HUDEP-2 (cell line): ENCODE measurements at regions not wholly inside any gene's neighbourhood (a gene's known extent, or its start where the extent isn't known, plus 50 kb on each side); places are given as distances from the start of the nearest gene placed in this dataset.

Experiments
- DNase-seq, 76 experiments: peaks; one replicate each; lab custom pipeline; 2025; ENCODE audit not compliant: unreplicated experiment in 76 of 76; lab: John Stamatoyannopoulos, UW

DNA sequence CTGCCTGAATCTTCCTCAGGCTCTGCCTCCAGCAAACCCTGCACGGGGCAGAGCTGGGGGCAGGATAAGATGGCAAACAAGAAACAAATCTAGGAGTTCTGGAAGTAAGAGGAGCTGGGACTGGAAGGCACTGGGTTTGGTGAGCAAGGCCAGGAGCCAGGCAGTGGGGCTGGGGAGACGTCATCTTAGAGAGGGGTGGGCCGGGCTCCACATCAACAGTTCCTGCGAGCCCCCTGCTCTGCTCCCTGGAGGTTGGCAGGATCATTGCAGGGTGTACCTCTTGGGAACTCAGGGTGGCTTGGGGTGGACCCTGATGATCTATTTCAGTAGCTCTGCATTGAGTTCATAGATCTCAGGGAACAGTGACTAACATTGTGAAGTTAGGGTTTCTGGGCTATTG lies 87.3 kb upstream of the PRR23E start:
- no peak for DNase-seq

DNA sequence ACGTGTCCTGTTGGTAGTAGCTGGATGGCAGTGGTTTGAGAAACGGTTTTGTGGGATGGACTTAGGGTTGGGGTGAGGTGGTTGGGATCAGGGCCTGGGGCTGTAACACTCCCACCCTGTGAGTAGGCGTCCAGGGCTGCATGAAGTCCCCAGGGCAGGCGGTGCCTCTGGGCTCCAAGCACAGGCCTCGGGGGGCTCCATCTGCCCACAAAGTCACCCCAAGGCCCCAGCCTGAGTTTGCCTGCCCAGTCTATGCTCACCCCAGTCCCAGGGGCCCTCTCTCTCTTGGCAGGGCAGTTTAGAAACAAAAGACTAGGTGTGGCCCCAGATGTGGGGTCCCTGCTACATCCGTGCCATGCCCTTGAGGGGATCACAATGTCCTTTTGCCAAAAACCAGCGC lies 86.9 kb upstream of the PRR23E start:
- DNase-seq: no peak

DNA sequence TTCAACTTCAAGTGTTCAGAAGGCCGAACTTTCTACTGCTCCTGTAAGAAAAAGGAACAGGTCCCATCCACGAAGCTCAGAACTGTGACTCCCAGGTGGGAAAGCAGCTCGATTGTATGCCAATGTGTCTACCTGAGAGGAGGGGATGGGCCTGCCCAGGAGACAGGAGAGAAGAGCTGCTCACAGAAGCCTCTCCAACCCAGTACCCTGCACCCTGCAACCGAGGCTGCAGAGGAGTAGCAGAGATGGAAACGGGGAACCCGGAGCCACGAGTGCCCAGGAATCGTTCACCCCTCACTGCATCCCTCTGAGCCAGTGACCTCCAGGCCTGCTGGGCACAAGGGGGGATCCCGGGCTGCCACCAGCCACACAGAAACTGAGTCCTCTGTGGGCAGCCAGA lies 86.5 kb upstream of the PRR23E start:
- no peak for DNase-seq

DNA sequence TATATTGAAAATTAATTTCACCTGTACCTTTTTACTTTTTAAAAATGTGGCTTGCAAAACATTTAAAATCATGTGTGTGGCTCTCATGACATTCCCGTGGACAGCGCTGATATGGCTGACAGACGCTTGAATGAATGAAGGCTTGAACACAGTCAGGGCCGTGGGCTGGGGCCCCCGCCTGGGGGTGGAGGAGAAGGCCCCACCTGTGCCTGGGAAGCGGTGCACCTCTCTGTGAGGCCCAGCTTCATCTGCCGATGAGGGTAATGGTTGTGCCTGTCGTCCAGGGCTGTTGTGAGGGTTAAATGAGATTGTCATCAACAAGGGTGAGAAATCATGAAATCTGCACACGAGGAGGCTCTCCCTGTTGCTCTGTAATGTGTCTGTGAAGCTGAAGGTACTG lies 85.9 kb upstream of the PRR23E start:
- DNase-seq: no peak

DNA sequence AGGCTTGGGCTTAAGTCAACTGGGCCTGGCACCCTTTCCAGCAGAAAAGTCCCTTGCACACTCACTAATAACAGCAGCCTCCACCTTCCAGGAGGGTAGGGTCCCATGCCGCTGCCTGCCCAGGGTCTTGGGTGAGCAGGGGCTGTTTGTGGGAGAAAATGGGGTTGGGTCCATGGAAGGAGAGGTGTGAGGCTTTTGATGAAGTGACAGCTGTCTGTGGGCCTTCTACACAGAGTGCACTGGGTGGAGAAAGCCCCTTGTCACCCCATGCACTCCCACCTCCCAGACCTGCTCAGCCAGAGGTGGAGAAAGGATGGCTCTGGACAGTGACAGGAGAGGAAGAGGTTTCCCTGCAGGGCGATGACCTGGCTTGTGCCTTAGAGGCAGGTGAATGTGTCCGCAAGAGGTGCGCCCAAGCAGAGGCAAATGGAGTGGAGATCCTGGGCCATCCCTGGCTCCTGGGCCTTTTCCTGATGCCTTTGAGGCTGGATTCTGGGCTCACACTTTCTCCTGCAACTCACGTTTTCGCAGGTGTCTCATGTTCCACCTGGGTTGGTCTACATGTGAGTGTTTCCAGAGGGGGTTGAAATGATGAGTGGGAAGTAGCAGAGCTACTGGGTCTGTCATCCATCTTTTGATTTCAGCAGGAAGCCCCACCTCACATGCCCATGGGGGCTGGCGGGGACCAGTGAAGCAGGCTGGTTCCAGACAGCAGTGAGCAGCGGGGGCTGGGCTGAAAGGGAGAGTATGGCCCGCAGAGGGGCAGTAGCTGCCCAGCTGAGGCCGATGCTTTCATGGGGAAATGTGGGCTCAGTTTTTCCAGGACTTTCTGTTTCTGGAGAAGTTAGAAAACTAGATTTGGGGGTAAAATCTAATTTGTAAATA lies 85.2 kb upstream of the PRR23E start:
- no peak for DNase-seq

DNA sequence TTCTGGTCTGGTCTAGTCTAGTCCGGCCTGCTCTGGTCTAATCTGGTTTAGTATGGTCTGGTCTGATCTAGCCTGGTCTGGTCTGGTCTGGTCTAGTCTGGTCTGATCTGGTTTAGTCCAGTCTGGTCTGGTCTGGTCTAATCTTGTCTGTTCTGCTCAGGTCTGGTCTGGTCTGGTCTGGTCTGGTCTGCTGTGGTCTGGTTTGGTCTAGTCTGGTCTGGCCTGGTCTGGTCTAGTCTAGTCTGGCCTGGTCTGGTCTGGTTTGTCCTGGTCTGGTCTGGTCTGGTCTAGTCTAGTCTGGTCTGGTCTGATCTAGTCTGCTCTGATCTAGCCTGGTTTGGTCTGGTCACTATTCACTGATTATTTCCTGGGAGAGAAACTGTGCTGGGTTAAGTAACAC lies 84.1 kb upstream of the PRR23E start:
- no peak for DNase-seq

DNA sequence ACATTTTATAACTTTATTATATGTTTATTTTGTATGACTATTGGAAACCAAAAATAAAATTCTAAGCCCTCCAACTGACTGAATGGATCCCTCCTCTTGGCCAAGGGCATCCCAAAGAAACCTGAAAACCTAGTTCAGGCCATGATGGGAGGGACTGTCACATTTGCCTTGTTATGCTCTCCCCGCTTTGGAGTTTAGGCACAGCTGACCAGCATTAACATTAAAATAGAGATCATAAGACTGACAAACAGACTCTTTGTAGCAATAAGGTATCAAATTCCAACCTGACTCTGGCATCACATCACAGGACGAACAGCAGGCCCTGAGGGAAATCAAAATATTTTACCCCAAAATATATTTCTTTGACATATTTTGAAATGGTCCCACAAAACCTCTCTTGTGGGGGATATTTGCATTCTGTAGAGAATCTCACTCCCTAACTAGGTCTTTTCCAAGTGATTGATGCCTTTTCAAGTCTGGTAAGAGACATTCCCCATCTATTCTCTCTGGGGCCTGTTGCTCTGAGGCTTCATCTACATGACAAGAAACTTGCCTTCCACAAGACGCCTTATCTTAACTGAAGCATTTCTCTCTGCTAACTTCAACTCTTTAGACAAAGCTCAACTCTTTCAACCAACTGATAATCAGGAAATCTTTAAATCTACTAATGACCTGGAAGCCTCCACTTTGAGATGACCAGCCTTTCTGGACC lies 81.8 kb upstream of the PRR23E start:
- DNase-seq: no peak

DNA sequence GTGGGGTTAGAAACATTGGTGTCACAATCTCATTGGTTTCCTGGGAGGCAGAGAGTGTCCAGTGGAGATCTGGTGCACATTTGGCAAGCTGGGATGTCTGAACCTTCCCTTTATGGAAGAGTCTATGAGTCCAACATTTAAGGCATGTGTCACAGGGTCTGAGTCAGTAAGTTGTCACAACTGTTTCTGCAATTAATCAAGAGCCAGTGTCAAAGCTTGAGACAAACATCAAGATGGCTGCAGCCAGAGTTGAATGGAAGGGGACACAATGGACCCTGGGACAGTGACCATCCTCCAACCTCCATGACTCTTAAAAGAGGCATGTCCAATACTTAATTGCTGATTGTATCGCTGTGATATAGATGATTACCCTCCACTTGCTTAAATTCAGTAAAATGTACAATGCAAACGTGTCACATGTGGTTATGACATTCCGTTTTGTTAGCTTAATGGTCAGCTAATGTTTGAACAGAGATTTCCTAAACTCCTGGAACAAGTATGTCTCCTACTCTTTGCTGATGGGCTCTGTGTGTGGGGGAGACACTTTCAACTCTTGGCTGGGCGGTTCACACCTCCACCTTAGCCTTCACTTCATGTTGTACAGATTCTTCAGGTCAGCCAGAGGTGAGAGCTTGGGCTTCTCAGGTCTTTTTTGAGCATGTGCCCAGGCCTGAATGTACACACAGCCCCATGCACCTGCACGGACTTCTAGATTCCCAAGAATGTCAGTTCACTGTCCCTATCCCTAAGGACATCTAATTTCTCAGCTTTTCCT lies 79.9 kb upstream of the PRR23E start:
- no peak for DNase-seq

DNA sequence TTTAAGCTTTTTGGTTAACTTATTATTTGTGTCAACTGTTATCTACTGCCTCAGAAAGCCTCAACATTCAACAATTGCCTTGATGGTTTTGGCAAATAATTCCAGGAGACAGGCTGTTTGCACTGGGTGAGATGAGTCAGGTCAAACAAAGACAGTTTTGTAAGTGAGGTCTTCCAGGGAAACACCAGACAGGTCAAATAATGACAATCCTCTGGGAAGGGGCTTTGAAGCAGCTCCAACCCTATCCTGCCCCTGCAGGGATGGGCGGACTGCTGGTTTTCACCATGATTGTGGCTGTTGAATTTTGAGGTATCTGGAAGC lies 79.4 kb upstream of the PRR23E start:
- no peak for DNase-seq

DNA sequence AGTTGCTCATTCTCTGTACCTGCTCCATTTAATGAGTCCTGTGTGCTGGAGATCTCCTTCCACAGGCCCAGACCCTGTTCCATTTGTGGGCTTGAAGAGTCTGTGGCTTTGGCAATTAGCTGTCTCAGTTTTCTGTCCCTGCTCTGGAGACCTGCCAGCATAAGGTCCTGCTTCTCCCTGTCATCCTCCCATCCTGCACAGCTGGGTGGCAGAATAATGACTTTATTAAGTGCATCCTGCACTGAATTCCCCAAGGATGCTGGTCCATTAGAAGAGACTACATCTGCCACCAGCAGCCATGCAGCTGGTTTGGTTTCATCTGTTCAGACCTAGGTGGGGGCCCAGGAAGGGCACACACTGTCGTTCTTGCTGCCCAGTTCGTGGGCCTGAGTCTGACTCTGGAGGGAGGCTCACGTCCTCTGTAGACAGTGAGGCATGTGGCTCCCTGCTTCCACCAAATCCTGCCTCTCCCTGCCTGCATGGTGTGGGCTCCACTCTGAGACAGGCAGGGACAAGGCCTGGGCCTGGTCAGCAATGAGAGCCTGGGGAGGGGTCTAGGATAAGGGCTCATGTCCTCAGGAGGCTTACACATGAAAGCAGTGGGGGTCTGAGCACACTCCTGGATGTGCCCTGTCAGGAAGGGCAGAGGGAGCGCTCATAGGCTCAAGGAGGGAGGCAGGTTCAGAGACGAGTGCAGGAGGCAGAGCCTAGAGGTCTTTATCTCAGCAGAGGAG lies 78.4 kb upstream of the PRR23E start:
- no peak for DNase-seq

DNA sequence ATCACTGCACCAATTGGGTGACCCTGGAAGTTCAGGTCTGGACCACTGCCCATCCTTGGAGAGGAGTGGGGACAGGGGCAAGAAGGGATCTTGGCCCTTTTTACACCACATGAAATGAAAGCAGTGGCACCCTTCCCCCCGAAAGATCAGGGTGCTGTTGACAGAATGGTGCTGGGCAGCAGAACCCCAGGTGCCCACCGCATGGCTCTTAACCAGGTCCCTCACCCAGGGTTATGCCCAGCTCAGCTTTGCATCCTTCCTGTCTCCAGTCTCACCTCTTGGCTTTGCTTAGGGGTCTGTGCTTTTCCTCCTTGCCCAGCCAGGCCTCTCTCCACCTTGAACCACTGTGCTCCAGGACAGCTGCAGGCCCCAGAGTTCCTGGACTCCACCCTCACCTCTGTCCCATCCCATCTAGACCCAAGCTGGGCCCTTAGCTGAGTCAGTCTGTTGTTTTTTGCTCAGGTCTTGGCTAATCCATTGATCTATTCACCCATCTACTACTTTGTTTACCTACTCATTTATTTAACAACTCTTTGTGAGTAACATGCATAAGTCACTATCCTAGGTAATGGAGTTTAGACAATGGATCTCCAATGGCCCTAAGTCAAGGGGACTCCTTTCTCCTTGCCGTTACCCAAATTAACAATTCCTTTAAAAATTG lies 77.1 kb upstream of the PRR23E start:
- DNase-seq: no peak

DNA sequence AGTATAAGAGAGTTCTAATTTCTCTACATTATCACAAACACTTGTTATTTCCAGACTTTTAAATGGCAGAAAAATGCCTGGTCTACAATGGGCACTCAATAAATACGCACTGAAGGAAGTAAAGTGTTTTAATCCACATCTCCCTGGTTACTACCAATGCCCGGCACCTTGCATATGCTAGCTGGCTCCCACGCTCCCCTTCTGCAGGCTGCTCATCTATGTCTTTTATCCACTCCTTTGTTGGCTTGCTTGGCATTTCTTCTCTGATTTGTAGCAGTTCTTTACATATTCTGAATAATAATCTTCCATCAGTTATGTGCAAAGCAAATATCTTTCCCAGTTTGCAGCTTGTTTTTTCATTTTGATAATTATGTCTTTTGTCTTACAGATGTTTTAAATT lies 74.6 kb upstream of the PRR23E start:
- DNase-seq: no peak

DNA sequence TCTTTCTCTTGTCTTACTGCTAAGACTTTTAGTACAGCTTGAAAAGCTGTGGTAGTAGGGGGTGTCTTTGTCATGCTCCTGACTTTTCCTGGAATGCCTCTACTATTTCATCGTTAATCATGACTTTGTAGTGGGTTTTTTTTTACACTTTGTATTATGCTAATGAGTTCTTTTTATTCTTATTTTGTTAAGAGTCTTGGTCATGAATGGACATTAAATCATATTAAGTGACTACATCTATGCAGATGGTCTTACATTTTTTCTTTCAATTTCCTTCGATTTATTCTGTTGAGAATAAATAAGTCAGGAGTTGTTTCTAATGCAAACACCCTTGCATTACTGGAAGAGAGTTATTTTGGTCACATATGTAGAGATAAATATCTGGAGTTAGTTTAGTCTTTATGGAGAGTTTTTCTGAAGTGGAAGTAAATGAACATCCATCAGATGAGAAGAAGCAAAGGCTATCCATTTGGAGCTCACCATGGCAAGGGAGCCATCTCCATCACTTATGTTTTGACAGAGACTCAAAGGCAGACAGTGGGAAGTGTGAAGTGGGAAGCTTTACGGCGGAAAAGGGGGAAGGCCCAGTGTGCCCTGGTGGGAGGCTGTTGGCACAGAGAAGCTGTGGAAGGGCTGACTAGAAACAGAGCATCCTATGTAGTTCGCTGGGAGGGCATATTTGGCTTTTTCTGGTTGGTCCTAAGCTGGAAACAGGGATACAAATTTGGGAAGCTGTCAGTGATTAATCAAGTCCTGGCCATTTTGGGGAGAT lies 73.1 kb upstream of the PRR23E start:
- DNase-seq: no peak

DNA sequence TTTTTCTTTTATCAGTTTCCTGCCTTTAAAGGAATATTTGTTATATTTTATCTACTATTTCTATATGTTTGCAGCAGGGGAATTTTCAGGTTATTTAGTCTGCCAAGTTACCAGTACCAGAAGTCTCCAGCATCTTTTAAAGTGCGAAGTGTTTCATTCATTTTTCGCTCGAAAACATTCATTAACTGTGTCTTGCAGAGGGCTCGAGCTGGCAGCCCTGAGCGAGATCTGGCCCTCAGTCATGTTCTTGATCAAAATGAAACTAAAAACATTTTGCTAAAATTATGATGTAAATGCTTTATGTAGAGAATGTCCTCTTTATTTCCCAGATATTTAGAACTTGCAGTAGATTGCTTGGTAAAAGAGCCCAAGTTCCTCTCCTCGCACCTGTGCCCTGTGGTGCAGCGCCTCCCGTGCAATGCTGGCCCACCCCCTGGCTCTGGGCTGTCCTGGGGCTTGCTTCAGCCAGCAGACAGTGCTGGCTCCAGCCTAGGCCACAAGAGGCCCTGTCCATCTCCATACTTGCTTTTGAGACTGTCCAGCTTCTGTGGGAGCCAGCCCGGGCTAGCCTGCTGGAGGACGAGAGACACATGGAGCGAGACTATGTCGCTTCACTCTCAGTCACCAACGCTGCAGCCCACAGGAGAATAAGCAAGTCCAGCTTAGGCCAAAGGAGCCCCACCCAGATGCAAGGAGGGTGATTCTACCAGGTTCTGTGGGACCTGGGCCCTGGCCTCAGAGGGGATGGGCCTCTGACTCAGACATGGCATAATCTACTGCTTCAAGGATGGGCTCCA lies 71.9 kb upstream of the PRR23E start:
- DNase-seq: no peak

DNA sequence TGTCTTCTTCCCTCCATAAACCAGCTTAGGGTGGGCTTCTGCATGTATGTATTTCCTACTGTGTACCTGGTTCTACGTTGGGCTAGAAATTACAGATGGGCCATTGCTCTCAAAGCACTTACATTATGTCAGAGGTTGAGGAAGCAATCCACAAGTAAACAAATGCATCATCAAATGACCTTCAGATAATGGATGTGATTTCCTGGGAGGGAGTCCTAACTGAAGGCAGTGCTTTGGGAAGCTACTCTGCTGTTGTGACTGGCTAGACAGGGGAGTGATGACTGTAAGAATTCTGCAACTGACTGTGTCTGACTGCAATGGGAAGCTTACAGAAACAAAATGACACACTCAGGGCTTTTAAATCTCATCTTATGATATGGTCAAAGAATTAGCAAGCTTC lies 71.0 kb upstream of the PRR23E start:
- DNase-seq: no peak

DNA sequence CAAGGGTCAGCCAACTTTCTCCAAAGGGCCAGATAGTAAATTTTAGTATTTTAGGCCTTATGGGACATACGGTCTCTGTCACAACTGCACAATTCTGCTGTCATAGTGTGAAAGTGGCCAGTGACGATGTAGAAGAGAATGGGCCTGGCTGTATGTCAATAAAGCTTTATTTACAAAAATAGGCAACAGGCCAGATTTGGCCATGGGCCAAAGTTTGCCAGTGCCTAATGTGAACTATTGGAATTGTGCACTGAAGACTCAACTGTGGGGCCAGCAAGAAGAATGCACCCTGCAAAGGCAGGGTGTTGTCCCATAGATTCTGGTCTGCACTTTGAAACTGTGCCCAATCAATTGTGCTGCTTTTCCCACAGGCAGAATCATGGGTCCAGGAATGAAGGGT lies 69.4 kb upstream of the PRR23E start:
- DNase-seq: no peak

DNA sequence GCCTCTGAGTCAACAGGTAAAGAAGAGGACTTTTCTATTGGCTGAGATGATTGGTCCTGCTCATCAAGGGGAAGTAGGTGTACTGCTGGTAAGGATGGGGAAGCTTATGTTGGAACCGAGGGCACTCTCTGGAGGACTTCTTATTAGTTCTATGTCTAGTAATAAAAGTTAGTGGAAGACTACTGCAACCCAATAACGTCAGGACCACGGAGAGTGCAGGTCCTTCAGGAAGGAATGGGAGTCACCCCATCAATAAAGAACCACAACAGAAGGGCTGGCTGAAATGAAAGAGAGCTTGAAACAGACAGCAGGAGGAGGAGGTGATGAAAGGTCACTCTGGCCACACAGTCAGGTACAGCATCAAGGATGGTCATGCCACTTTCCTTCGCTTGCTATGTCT lies 68.8 kb upstream of the PRR23E start:
- no peak for DNase-seq

DNA sequence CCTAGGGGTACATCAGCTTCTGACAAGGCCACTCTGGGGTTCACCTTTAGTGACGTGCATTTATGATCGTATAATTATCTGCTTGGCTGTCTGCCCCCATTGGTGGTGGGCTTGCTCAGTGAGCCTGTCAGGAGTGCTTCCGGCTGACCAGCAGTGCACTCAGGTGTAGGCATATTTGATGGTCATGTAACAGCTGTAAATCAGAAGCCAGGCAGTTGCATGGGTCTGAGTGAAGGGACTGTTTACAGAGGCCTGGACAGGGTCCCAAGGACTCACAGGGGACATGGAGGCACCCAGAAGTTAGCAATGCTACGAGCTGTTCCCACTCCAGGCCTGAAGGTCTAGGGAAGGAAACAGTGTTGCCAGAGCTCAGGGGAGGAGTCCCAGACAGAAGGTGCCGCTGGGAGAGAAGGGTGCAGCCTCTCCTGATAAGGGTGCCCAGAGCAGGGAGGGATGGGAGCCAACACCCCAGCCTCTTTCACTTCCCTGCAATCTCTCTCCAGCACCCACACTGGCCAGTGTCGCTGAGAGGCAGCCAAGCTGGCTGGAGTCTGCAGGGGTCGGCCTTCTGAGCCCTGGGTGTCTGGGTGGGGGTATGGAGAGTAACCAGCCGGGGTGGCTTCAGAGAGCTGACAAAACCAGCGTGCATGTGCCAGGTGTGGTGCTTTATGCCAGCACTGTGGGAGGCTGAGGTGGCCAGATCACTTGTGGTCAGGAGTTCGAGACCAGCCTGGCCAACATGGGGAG lies 61.3 kb upstream of the PRR23E start:
- peak in 3 of 76 experiments; percentile 9 to 19 (median 17) for DNase-seq
